B cell (primary cell): ENCODE measurements at regions not wholly inside any gene's neighbourhood (a gene's known extent, or its start where the extent isn't known, plus 50 kb on each side); places are given as distances from the start of the nearest gene placed in this dataset.

Experiments
- ATAC-seq: fragments of 200-7000 bp; cut with Tn5 transposase; one replicate; pipeline ENCODE4 v1.10.0; 2021; ENCODE audit warnings: low read depth, mild to moderate bottlenecking, moderate number of reproducible peaks, moderate library complexity
- CTCF ChIA-PET: fragments of 350-600 bp; sonication (Branson Sonifier 250); formaldehyde crosslinking; loops from one replicate; lab custom pipeline; 2021; ENCODE audit warnings: antibody characterized with exemption, inconsistent platforms; lab: Charles Lee
- POLR2A ChIA-PET: fragments of 350-600 bp; sonication (Branson Sonifier 250); formaldehyde crosslinking; loops from one replicate; lab custom pipeline; 2021; ENCODE audit warnings: antibody characterized with exemption; lab: Charles Lee
- DNase-seq: peaks from one replicate; pipeline ENCODE4 v3.0.0; 2013
- H2AFZ ChIP-seq: 2 replicates; pipeline ENCODE4 v1.6.1; 2012; ENCODE audit warnings: mild to moderate bottlenecking, low read depth, low read length; ENCODE audit not compliant: insufficient read depth, poor library complexity, severe bottlenecking
- H3K27ac ChIP-seq, 2 donors: 1 replicate in 1 of 2; 2 replicates in 1 of 2; pipeline ENCODE4 v1.5.1; 2012 to 2013; ENCODE audit warnings: low read length in 2 of 2, mild to moderate bottlenecking in 2 of 2, moderate library complexity in 1 of 2
- H3K27me3 ChIP-seq, 4 experiments: fragments of 200-600 bp in 1 of 4; sonication (generic) in 1 of 4; replicated peaks in 1 of 4; 1 replicate in 2 of 4; 2 replicates in 2 of 4; pipeline versions ENCODE4 v1.6.1 to v1.7.0; 2013 to 2016; ENCODE audit warnings: low read length in 3 of 4, mild to moderate bottlenecking in 2 of 4, mixed read lengths in 1 of 4, moderate library complexity in 1 of 4; ENCODE audit not compliant: insufficient read depth in 4 of 4, control insufficient read depth in 3 of 4; ENCODE audit errors: control extremely low read depth in 1 of 4
- H3K36me3 ChIP-seq, 2 experiments: replicated peaks in 1 of 2; 1 replicate in 1 of 2; 2 replicates in 1 of 2; pipeline versions ENCODE4 v1.6.1 to v1.7.1; 2013; ENCODE audit warnings: low read length in 1 of 2; ENCODE audit not compliant: insufficient read depth in 2 of 2, control insufficient read depth in 1 of 2; ENCODE audit errors: control extremely low read depth in 1 of 2, extremely low read depth in 1 of 2
- H3K4me1 ChIP-seq, 2 donors: fragments of 200-600 bp in 1 of 2; sonication (generic) in 1 of 2; 1 replicate in 1 of 2; 2 replicates in 1 of 2; pipeline versions ENCODE4 v1.5.1 to v1.6.1; 2013 to 2017; ENCODE audit warnings: low read length in 2 of 2; ENCODE audit not compliant: control insufficient read depth in 2 of 2, insufficient read depth in 2 of 2
- H3K4me2 ChIP-seq: replicated peaks from 2 replicates; pipeline ENCODE3; 2012; ENCODE audit warnings: mild to moderate bottlenecking, low read depth, low read length; ENCODE audit not compliant: poor library complexity, severe bottlenecking
- H3K4me3 ChIP-seq, 5 experiments: fragments of 200-600 bp in 1 of 5; sonication (generic) in 1 of 5; 1 replicate in 3 of 5; 2 replicates in 2 of 5; pipeline versions ENCODE4 v1.5.1 to v1.7.0; 2011 to 2016; ENCODE audit warnings: low read length in 4 of 5, mild to moderate bottlenecking in 4 of 5, low read depth in 2 of 5, control low read depth in 1 of 5, moderate library complexity in 1 of 5; ENCODE audit not compliant: insufficient read depth in 1 of 5; ENCODE audit errors: control extremely low read depth in 1 of 5, extremely low read depth in 1 of 5
- H3K79me2 ChIP-seq: fragments of 200-600 bp; sonication (generic); one replicate; pipeline ENCODE4 v1.6.0; 2016; ENCODE audit warnings: low read length; ENCODE audit not compliant: control insufficient read depth, insufficient read depth
- H3K9ac ChIP-seq: fragments of 200-600 bp; sonication (generic); 2 replicates; pipeline ENCODE4 v1.6.1; 2017; ENCODE audit warnings: mild to moderate bottlenecking, low read length, moderate library complexity
- H3K9me3 ChIP-seq, 3 donors: one replicate each; pipeline versions ENCODE4 v1.6.1 to v1.7.1; 2013; ENCODE audit warnings: low read length in 2 of 3; ENCODE audit not compliant: control insufficient read depth in 2 of 3, insufficient read depth in 1 of 3; ENCODE audit errors: control extremely low read depth in 1 of 3
- H4K20me1 ChIP-seq: 2 replicates; pipeline ENCODE4 v1.6.0; 2012; ENCODE audit warnings: mild to moderate bottlenecking, low read length; ENCODE audit not compliant: insufficient read depth, control insufficient read depth, poor library complexity, severe bottlenecking
- H3K27ac Mint-ChIP-seq: one replicate; pipeline ENCODE4 v1.8.0; 2021; ENCODE audit warnings: mixed read lengths
- H3K27me3 Mint-ChIP-seq: one replicate; pipeline ENCODE4 v1.8.0; 2021; ENCODE audit warnings: mixed read lengths
- H3K4me1 Mint-ChIP-seq: one replicate; pipeline ENCODE4 v1.8.0; 2021; ENCODE audit warnings: mixed read lengths
- H3K4me3 Mint-ChIP-seq: one replicate; pipeline ENCODE4 v1.8.0; 2021; ENCODE audit warnings: mixed read lengths
- H3K9me3 Mint-ChIP-seq: one replicate; pipeline ENCODE4 v1.8.0; 2022; ENCODE audit warnings: mixed read lengths; ENCODE audit not compliant: insufficient read depth
- CTCF ChIP-seq: fragments of 200-600 bp; IDR thresholded peaks from one replicate; pipeline ENCODE4 v1.8.0; 2022; ENCODE audit warnings: antibody characterized with exemption, mild to moderate bottlenecking
- EZH2 ChIP-seq: IDR thresholded peaks from 2 replicates; pipeline ENCODE4 v1.6.1; 2012; ENCODE audit warnings: borderline replicate concordance, low read depth, mild to moderate bottlenecking, moderate library complexity, low read length; ENCODE audit not compliant: insufficient read depth, poor library complexity, severe bottlenecking
- WGBS: methylation state at CpG from one replicate; pipeline ENCODE4 v1.1.5; 2013; ENCODE audit warnings: missing lambda C conversion rate; ENCODE audit not compliant: insufficient coverage; 5-methylcytosine and 5-hydroxymethylcytosine counted together
- intact Hi-C: fragments of 100-400 bp; cut with micrococcal nuclease; formaldehyde crosslinking; loops from one replicate; pipeline ENCODE4 v1.10.0; 2022

- Histone ChIP-seq H3K4me3 (no peak overlapping the region), H3K4me2 (no peak overlapping the region), H3K4me1 (no peaks in the 10 kb centered on the region), H3K36me3 (no peaks in the 10 kb centered on the region), H3K27me3 (no peaks in the 10 kb centered on the region), H4K20me1 (no peaks in the 10 kb centered on the region), H3K27ac (no peak overlapping the region), H2AFZ (no peak overlapping the region), H3K79me2 (no peaks in the 10 kb centered on the region), H3K9me3 (no peaks in the 10 kb centered on the region), H3K9ac (no peak overlapping the region)
- intact Hi-C loops = no loop called here
- H3K27me3 Mint-ChIP-seq = no peaks in the 10 kb centered on the region
- ChIA-PET CTCF (no interaction called here), POLR2A (no interaction called here)
- TF ChIP-seq CTCF = no peak
- no peak for TF ChIP-seq EZH2
- H3K9me3 Mint-ChIP-seq = no peaks in the 10 kb centered on the region
- no peak for ATAC-seq
- H3K27ac Mint-ChIP-seq = no peak overlapping the region
- no peak overlapping the region for H3K4me3 Mint-ChIP-seq
- WGBS = no CpG with 5 or more reads among the region's 1 CpG
- no peak for DNase-seq
- H3K4me1 Mint-ChIP-seq = no peaks in the 10 kb centered on the region
Measured at GRCh38 chr11:42823546-42823945, 488.2 kb upstream of the API5 start.

DNA sequence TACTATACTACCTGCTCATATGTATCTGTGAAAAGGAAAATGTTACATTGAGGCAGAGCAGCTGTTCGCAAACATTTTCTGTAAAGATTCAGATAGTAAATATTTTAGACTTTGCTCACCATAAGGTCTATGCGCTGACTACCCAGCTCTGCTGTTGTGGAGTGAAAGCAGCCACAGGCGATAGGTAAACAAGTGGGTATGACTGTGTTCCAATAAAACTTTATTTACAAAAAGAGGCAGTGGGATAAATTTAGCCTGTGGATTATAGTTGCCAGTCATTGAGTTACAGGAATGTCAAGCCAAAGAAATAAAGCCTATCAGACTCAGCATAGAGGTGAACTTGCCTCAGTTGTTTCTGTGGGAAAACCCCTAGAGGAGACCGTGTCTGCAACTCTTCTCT lies 487.7 kb upstream of the API5 start:
- Histone ChIP-seq H4K20me1 (no peaks in the 10 kb centered on the region), H3K27me3 (no peaks in the 10 kb centered on the region), H3K4me3 (no peak overlapping the region), H2AFZ (no peak overlapping the region), H3K4me1 (no peaks in the 10 kb centered on the region), H3K4me2 (no peak overlapping the region), H3K9ac (no peak overlapping the region), H3K79me2 (no peaks in the 10 kb centered on the region), H3K27ac (no peak overlapping the region), H3K36me3 (no peaks in the 10 kb centered on the region), H3K9me3 (no peaks in the 10 kb centered on the region)
- Mint-ChIP-seq H3K9me3 (no peaks in the 10 kb centered on the region), H3K4me1 (no peaks in the 10 kb centered on the region), H3K27ac (no peak overlapping the region), H3K4me3 (no peak overlapping the region), H3K27me3 (no peaks in the 10 kb centered on the region)
- CTCF ChIA-PET = no interaction called here
- TF ChIP-seq EZH2 = no peak
- TF ChIP-seq CTCF = no peak
- 92% methylated on average over 4 of the region's 4 CpGs for WGBS
- ATAC-seq (no peak), DNase-seq (no peak)
- POLR2A ChIA-PET = no interaction called here
- intact Hi-C loops = no loop called here
